Endothelial cell of hepatic sinusoid (primary cell): ENCODE measurements at regions not wholly inside any gene's neighbourhood (a gene's known extent, or its start where the extent isn't known, plus 50 kb on each side); places are given as distances from the start of the nearest gene placed in this dataset.

ENCODE experiments used
- in situ Hi-C: cut with HindIII; loops from 2 replicates; pipeline ENCODE4 v1.10.0; 2017; ENCODE audit warnings: low sequenced_read_pairs

GRCh38 chr12:125353871-125354270 lies 288.6 kb downstream of the AACS start:
- in situ Hi-C loops, result no loop called here

- in situ Hi-C loops, result no loop called here
Observed at GRCh38 chr12:125355614-125356013, 290.4 kb downstream of the AACS start.

GRCh38 chr12:125356111-125356510 lies 290.9 kb downstream of the AACS start:
- in situ Hi-C loops, result no loop called here

- in situ Hi-C loops, result no loop called here
Observed at GRCh38 chr12:125357561-125357960, 292.3 kb downstream of the AACS start.

GRCh38 chr12:125360540-125360939 lies 295.3 kb downstream of the AACS start:
- in situ Hi-C loops, result no loop called here

- in situ Hi-C loops, result no loop called here
Observed at GRCh38 chr12:125371033-125371432, 305.8 kb downstream of the AACS start.

- in situ Hi-C loops, result no loop called here
Observed at GRCh38 chr12:125372085-125372484, 306.9 kb downstream of the AACS start.

- in situ Hi-C loops, result no loop called here
Observed at GRCh38 chr12:125373375-125373774, 308.1 kb downstream of the AACS start.

GRCh38 chr12:125376422-125376821 lies 311.2 kb downstream of the AACS start:
- in situ Hi-C loops, result no loop called here

- in situ Hi-C loops, result no loop called here
Observed at GRCh38 chr12:125377093-125377492, 311.9 kb downstream of the AACS start.

- in situ Hi-C loops, result no loop called here
Observed at GRCh38 chr12:125381373-125381772, 316.1 kb downstream of the AACS start.

GRCh38 chr12:125382926-125383325 lies 317.7 kb downstream of the AACS start:
- in situ Hi-C loops, result no loop called here

GRCh38 chr12:125386652-125387051 lies 321.4 kb downstream of the AACS start:
- in situ Hi-C loops, result no loop called here

GRCh38 chr12:125387206-125387605 lies 322.0 kb downstream of the AACS start:
- in situ Hi-C loops, result no loop called here

- in situ Hi-C loops, result no loop called here
Observed at GRCh38 chr12:125389061-125389697, 323.9 kb downstream of the AACS start.

GRCh38 chr12:125393569-125393968 lies 328.3 kb downstream of the AACS start:
- in situ Hi-C loops, result no loop called here

- in situ Hi-C loops, result no loop called here
Observed at GRCh38 chr12:125395583-125396215, 330.5 kb downstream of the AACS start.

GRCh38 chr12:125399489-125399888 lies 334.3 kb downstream of the AACS start:
- in situ Hi-C loops, result no loop called here

- in situ Hi-C loops, result no loop called here
Observed at GRCh38 chr12:125402874-125403789, 337.9 kb downstream of the AACS start.

GRCh38 chr12:125403843-125404242 lies 338.6 kb downstream of the AACS start:
- in situ Hi-C loops, result no loop called here

- in situ Hi-C loops, result loop anchor here (5.0 kb wide), 1 partner anchor 41 kb away; no protein-coding TSS in a partner anchor
Observed at GRCh38 chr12:125406131-125406530, 340.9 kb downstream of the AACS start.

- in situ Hi-C loops, result loop anchor here (5.0 kb wide), 1 partner anchor 39 kb away; no protein-coding TSS in a partner anchor
Observed at GRCh38 chr12:125408718-125409117, 343.5 kb downstream of the AACS start.
